Hematopoietic multipotent progenitor cell (in vitro differentiated cells): ENCODE measurements at regions not wholly inside any gene's neighbourhood (a gene's known extent, or its start where the extent isn't known, plus 50 kb on each side); places are given as distances from the start of the nearest gene placed in this dataset.

Experiments
- DNase-seq, 3 donors: peaks; one replicate each; pipeline ENCODE4 v3.0.0-alpha.2; 2011 to 2015; ENCODE audit warnings: low read depth in 2 of 3, low spot score in 2 of 3

- no peak for DNase-seq
These were observed 87.8 kb downstream of the ANKRD10 start for GRCh38 chr13:110826861-110827672.
